Karpas-422 (cell line): ENCODE measurements at regions not wholly inside any gene's neighbourhood (a gene's known extent, or its start where the extent isn't known, plus 50 kb on each side); places are given as distances from the start of the nearest gene placed in this dataset.

ENCODE experiments used
- DNase-seq: peaks from one replicate; pipeline ENCODE4 v3.0.0-alpha.2; 2015
- H2AFZ ChIP-seq: fragments of 200-600 bp; sonication (generic); 2 replicates; pipeline ENCODE4 v1.6.1; 2014; ENCODE audit warnings: antibody characterized with exemption, low read length, mixed read lengths
- H3K27ac ChIP-seq: fragments of 200-600 bp; sonication (generic); 2 replicates; pipeline ENCODE4 v1.5.1; 2014; ENCODE audit warnings: mild to moderate bottlenecking, low read length, moderate library complexity
- H3K27me3 ChIP-seq: fragments of 200-600 bp; sonication (generic); 2 replicates; pipeline ENCODE4 v1.6.1; 2014; ENCODE audit warnings: low read length, mixed read lengths
- H3K36me3 ChIP-seq: fragments of 200-600 bp; sonication (generic); 2 replicates; pipeline ENCODE4 v1.6.1; 2014; ENCODE audit warnings: low read length, mixed read lengths; ENCODE audit not compliant: insufficient read depth
- H3K4me1 ChIP-seq: fragments of 200-600 bp; sonication (generic); 2 replicates; pipeline ENCODE4 v1.6.1; 2014; ENCODE audit warnings: mild to moderate bottlenecking, low read length, mixed read lengths
- H3K4me2 ChIP-seq: fragments of 200-600 bp; sonication (generic); 2 replicates; pipeline ENCODE4 v1.6.1; 2014; ENCODE audit warnings: low read length, low read depth, mild to moderate bottlenecking; ENCODE audit not compliant: poor library complexity, severe bottlenecking
- H3K4me3 ChIP-seq: fragments of 200-600 bp; sonication (generic); 2 replicates; pipeline ENCODE4 v1.5.1; 2014; ENCODE audit warnings: mild to moderate bottlenecking, antibody characterized with exemption, low read length, mixed read lengths
- H3K79me2 ChIP-seq: fragments of 200-600 bp; sonication (generic); 2 replicates; pipeline ENCODE4 v1.6.1; 2014; ENCODE audit warnings: mild to moderate bottlenecking, low read length, mixed read lengths
- H3K9ac ChIP-seq: fragments of 200-600 bp; sonication (generic); 2 replicates; pipeline ENCODE4 v1.6.0; 2014; ENCODE audit warnings: low read length
- H3K9me2 ChIP-seq: fragments of 200-600 bp; sonication (generic), shearing (Covaris generic); replicated peaks from 2 replicates; pipeline ENCODE4 v1.6.0; 2014; ENCODE audit warnings: mild to moderate bottlenecking, low read length, moderate library complexity; ENCODE audit not compliant: insufficient read depth
- H3K9me3 ChIP-seq: fragments of 300-700, 200-600 bp; sonication (generic); 2 replicates; pipeline ENCODE4 v1.6.1; 2014; ENCODE audit warnings: low read length, mixed read lengths
- H4K20me1 ChIP-seq: fragments of 200-600 bp; sonication (generic); 2 replicates; pipeline ENCODE4 v1.6.1; 2014; ENCODE audit warnings: mild to moderate bottlenecking, antibody characterized with exemption, low read length, low read depth; ENCODE audit not compliant: insufficient read depth

- Histone ChIP-seq H3K4me1 (no peaks in the 10 kb centered on the region), H3K9me3 (no peaks in the 10 kb centered on the region), H4K20me1 (no peaks in the 10 kb centered on the region), H3K27ac (no peak overlapping the region), H3K4me2 (no peak overlapping the region), H3K9ac (no peak overlapping the region), H3K79me2 (no peaks in the 10 kb centered on the region), H3K4me3 (no peak overlapping the region), H3K27me3 (no peaks in the 10 kb centered on the region), H3K36me3 (no peaks in the 10 kb centered on the region), H2AFZ (no peak overlapping the region), H3K9me2 (no peaks in the 10 kb centered on the region)
- no peak for DNase-seq
Measured at GRCh38 chr17:73694491-73694890, 50.2 kb upstream of the SDK2 start.

GRCh38 chr17:73695035-73695738, 50.9 kb upstream of the SDK2 start:
- H3K27ac ChIP-seq: no peak overlapping the region
- H3K4me2 ChIP-seq: no peak overlapping the region
- H3K9ac ChIP-seq: no peak overlapping the region
- H3K79me2 ChIP-seq: no peaks in the 10 kb centered on the region
- no peaks in the 10 kb centered on the region for H3K27me3 ChIP-seq
- H2AFZ ChIP-seq: no peak overlapping the region
- no peaks in the 10 kb centered on the region for H3K4me1 ChIP-seq
- H3K9me3 ChIP-seq: no peaks in the 10 kb centered on the region
- H3K9me2 ChIP-seq: no peaks in the 10 kb centered on the region
- no peaks in the 10 kb centered on the region for H3K36me3 ChIP-seq
- no peaks in the 10 kb centered on the region for H4K20me1 ChIP-seq
- H3K4me3 ChIP-seq: no peak overlapping the region
- no peak for DNase-seq

GRCh38 chr17:73696251-73696650, 52.0 kb upstream of the SDK2 start:
- Histone ChIP-seq H3K9me3 (no peaks in the 10 kb centered on the region), H3K79me2 (no peaks in the 10 kb centered on the region), H3K9me2 (no peaks in the 10 kb centered on the region), H3K27ac (no peak overlapping the region), H3K27me3 (no peaks in the 10 kb centered on the region), H3K9ac (no peak overlapping the region), H3K4me3 (no peak overlapping the region), H3K4me1 (no peaks in the 10 kb centered on the region), H3K4me2 (no peak overlapping the region), H2AFZ (no peak overlapping the region), H3K36me3 (no peaks in the 10 kb centered on the region), H4K20me1 (no peaks in the 10 kb centered on the region)
- no peak for DNase-seq

- H3K27ac ChIP-seq: no peak overlapping the region
- H3K4me3 ChIP-seq: no peak overlapping the region
- no peaks in the 10 kb centered on the region for H3K36me3 ChIP-seq
- H3K4me2 ChIP-seq: no peak overlapping the region
- H4K20me1 ChIP-seq: no peaks in the 10 kb centered on the region
- no peaks in the 10 kb centered on the region for H3K9me3 ChIP-seq
- H3K27me3 ChIP-seq: no peaks in the 10 kb centered on the region
- no peaks in the 10 kb centered on the region for H3K79me2 ChIP-seq
- DNase-seq: no peak
- no peaks in the 10 kb centered on the region for H3K9me2 ChIP-seq
- no peaks in the 10 kb centered on the region for H3K4me1 ChIP-seq
- no peak overlapping the region for H3K9ac ChIP-seq
- H2AFZ ChIP-seq: no peak overlapping the region
Measured at GRCh38 chr17:73697872-73698271, 53.6 kb upstream of the SDK2 start.

DNA sequence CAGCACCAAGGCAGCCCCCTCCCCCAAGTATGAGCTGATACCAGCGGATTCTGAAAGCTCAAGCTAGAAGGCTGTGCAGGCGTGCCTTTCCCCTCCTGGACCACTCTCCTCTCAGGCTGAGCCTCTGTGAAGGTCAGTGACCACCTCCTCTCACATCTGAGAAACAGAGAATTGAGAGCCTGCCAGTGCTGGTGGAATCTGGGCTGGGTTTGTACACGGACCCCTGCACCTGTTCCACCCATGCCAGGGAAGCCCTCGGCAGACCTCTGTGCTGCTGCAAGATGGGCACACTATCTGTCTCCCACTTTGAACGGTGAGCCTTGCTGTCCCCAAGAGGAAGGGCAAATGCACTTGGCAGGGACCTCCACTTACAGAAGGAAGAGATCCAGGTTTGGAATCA, 54.7 kb upstream of the SDK2 start:
- no peaks in the 10 kb centered on the region for H3K36me3 ChIP-seq

GRCh38 chr17:73701701-73702100, 57.5 kb upstream of the SDK2 start:
- no peak overlapping the region for H3K4me2 ChIP-seq
- H3K4me1 ChIP-seq: no peaks in the 10 kb centered on the region
- H3K9me2 ChIP-seq: no peaks in the 10 kb centered on the region
- no peak for DNase-seq
- no peaks in the 10 kb centered on the region for H3K9me3 ChIP-seq
- H3K79me2 ChIP-seq: no peaks in the 10 kb centered on the region
- H3K27me3 ChIP-seq: no peaks in the 10 kb centered on the region
- H3K9ac ChIP-seq: no peak overlapping the region
- no peak overlapping the region for H3K4me3 ChIP-seq
- H3K36me3 ChIP-seq: no peaks in the 10 kb centered on the region
- H3K27ac ChIP-seq: no peak overlapping the region
- H4K20me1 ChIP-seq: no peaks in the 10 kb centered on the region
- no peak overlapping the region for H2AFZ ChIP-seq

More for the DNA sequence above, 54.7 kb upstream of the SDK2 start:
- H4K20me1 ChIP-seq: no peaks in the 10 kb centered on the region
- DNase-seq: no peak
- no peak overlapping the region for H3K9ac ChIP-seq
- H3K27me3 ChIP-seq: no peaks in the 10 kb centered on the region
- H3K4me2 ChIP-seq: no peak overlapping the region
- no peaks in the 10 kb centered on the region for H3K9me3 ChIP-seq
- no peaks in the 10 kb centered on the region for H3K4me1 ChIP-seq
- no peak overlapping the region for H2AFZ ChIP-seq
- H3K4me3 ChIP-seq: no peak overlapping the region
- no peaks in the 10 kb centered on the region for H3K79me2 ChIP-seq
- no peaks in the 10 kb centered on the region for H3K9me2 ChIP-seq
- no peak overlapping the region for H3K27ac ChIP-seq

- H3K79me2 ChIP-seq: no peaks in the 10 kb centered on the region
- no peaks in the 10 kb centered on the region for H3K36me3 ChIP-seq
- H3K9me3 ChIP-seq: no peaks in the 10 kb centered on the region
- no peak overlapping the region for H3K4me2 ChIP-seq
- H4K20me1 ChIP-seq: no peaks in the 10 kb centered on the region
- no peak overlapping the region for H3K4me3 ChIP-seq
- no peak for DNase-seq
- H3K4me1 ChIP-seq: no peaks in the 10 kb centered on the region
- H3K27me3 ChIP-seq: no peaks in the 10 kb centered on the region
- no peak overlapping the region for H2AFZ ChIP-seq
- H3K27ac ChIP-seq: no peak overlapping the region
- no peak overlapping the region for H3K9ac ChIP-seq
- no peaks in the 10 kb centered on the region for H3K9me2 ChIP-seq
Measured at GRCh38 chr17:73703192-73703591, 58.9 kb upstream of the SDK2 start.

DNA sequence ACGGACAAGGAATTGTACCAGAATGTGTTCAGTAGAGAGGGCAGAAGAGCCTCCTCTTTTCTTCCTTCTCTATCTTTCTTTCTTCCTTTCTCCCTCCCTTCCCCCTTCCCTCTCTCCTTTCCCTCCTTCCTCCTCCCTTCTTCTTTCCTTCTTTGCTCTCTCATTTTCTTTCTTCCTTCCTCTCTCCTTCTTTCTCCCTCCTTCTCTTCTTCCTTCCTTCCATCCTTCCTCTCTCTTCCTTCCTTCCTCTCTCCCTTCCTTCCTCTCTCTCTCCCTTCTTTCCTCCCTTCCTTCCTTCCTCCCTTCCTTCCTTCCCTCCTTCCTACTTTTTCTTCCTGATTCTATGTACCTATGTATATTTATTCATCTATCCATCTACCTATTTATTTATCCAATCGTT, 59.7 kb upstream of the SDK2 start:
- no peaks in the 10 kb centered on the region for H3K4me1 ChIP-seq
- no peak overlapping the region for H3K9ac ChIP-seq
- no peak overlapping the region for H3K4me2 ChIP-seq
- H3K27me3 ChIP-seq: no peaks in the 10 kb centered on the region
- no peaks in the 10 kb centered on the region for H4K20me1 ChIP-seq
- no peaks in the 10 kb centered on the region for H3K36me3 ChIP-seq
- DNase-seq: no peak
- no peak overlapping the region for H3K4me3 ChIP-seq
- no peaks in the 10 kb centered on the region for H3K9me2 ChIP-seq
- no peaks in the 10 kb centered on the region for H3K9me3 ChIP-seq
- H3K79me2 ChIP-seq: no peaks in the 10 kb centered on the region
- H3K27ac ChIP-seq: no peak overlapping the region
- no peak overlapping the region for H2AFZ ChIP-seq
